HG03066 (cell line): ENCODE measurements at regions not wholly inside any gene's neighbourhood (a gene's known extent, or its start where the extent isn't known, plus 50 kb on each side); places are given as distances from the start of the nearest gene placed in this dataset.
A peak's percentile ranks its signal among the peaks of the same experiment; 100 is the strongest.

Experiments used
- ATAC-seq: cut with Tn5 transposase; IDR thresholded peaks from one replicate; pipeline ENCODE4 v1.9.1; 2021; ENCODE audit warnings: low read depth; ENCODE audit not compliant: unreplicated experiment

DNA sequence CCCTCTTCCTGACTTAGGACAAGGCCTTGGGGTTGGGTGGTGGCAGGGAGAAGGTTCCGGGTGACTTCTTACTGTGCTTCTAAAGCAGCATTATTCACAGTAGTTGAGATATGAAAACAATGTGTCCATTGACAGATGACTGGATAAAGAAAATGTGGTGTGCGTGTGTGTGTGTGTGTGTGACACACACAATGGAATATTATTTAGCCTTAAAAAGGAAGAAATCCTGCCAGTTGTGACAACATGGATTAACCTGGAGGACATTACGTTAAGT is 128.1 kb upstream of the RASGRP1 start:
- no peak for ATAC-seq

DNA sequence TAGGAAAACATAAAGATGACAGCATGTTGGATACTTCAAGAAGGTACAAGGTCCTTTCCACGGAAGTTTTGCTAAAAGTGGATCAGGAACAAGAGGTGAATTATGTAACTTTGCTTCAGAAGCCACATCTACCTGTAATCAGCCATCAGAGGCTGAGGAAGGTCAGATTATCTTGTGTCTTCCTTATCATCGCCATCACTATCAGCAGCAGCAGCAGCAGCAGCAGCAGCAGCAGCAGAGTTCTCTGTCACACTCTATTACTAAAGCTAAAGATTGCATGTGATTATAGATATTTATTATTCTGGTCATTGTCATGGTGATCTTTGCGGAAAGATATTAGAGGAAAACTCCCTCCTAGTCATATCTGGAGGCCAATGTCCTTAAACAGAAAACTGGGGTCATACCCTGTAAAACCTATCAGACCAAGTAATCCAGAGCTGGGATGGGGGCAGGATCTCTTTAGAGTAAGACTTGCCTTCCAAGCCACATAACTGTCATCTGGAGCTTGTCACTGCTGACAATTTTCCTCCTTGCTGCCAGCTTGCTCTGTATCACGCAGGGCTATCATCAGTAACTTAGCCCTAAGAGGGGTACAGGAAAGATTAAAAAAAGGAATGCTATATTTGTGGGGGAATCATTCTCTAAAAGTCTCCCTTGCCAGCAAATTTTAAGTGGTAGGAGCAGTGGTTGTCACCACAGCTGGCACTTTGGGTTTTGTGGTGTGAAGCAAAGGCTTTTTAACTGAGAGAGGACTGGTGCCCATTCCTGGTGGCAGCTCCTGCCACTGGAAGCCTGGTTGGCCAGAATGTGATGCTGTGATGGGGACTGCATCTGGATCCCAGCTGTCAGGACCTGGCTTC is 130.9 kb upstream of the RASGRP1 start:
- ATAC-seq, result no peak

DNA sequence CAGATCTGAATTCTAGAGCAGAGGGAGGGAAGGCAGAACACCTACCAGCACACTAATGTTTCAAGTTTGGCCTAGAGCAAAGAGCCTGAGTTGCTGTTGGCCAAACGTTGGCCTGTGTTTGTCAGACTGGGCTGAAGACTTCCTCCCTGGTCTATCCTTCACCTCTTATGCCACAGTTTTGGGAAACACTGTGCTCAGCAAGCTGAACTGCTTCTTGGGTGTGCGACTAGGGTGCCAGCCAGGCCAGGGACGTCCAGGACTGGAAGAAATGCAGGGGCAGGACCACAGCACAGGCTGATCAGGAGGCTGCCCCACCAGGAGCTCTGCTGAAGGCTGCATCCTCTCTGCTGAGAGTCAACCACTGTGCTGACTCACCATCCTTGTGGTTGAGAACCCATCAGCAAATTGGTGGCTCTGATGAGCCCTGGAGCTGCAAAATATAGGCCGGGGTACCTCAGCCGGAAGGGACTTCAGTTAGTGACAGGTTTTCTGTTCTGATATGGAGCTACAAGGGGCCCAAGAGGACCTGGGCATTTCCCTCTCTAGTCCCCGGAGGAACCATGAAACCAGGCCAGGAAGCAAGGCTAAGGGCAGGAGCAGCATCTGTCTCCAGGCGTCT is 131.6 kb upstream of the RASGRP1 start:
- peak; percentile 50 for ATAC-seq

DNA sequence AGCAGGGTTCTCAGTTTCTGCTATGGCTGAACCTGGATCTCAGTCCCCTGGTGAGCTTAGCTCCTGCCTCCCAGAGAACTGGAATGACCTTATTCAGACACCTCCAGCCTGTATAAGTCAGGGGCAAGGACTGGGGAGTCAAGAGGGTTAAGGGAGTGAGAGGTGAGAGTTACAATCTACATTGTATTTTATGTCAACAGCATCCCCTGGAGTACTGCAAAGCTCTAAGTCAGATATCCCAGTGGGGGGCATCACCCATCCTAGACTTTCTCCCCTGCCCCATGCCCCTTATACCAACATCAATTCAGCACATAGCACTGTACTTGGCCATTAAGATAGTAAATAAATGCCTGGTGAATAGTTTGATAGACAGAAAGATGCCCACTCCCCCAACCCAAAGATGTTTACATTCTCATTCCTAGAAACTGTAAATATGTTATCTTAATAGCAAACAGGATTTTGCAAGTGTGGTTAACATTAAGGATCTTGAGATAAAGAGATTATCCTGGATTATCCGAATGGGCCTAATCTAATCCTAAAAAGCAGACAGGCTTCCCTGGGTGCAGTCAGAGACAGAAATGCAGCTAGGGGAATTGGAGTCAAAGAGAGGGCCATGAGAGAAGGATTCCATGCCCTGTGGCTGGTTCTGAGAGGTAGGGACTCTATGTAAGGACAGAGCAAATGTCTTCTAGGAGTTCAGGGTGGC is 132.3 kb upstream of the RASGRP1 start:
- no peak for ATAC-seq

DNA sequence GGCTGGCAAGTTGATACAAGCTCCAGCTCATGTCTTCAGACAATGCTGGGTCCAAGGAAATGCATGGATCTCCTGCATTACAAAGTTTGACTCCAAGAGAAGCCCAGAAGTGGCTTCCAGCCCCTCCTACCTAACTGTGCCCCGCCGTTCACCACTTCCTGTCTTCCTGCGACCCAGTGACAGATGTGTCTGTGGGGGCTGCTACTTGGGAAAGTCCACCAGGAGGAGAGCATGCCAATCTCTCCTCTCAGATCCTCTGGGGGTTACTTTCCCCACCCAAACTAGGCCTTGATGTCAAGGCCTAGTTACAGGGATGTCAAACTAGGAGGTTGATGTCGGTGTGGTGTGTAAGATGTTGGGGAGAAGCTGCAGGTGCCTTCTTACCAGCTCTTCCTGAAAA is 133.6 kb upstream of the RASGRP1 start:
- ATAC-seq, result no peak

DNA sequence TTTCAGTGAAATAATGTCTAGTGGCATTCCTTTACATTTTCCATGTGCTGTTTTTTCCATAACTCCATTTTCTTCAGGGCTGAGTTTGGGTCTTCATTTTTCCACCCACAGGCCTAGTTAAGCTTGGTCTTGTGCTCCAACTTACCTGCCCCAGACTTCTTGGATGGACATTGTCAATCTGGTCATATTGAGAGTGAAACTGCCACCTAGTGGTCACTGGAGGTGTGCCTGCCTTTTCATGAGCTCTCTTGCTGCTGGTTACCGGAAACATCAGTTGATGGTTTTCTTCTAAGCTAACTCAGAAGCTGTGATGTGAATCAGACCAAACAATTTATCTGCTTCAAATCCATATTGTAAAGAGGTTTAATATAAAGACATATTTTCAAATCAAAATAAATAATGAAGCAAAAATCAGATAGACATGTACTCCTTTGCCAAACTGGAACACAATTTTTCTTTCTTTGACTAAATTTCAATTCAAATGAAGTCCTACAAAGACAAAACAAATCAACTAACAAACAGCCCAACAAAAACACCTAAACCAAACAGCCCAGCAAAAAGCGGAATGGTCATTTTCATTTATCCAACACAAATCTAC is 135.1 kb upstream of the RASGRP1 start:
- ATAC-seq, result peak; percentile 53

DNA sequence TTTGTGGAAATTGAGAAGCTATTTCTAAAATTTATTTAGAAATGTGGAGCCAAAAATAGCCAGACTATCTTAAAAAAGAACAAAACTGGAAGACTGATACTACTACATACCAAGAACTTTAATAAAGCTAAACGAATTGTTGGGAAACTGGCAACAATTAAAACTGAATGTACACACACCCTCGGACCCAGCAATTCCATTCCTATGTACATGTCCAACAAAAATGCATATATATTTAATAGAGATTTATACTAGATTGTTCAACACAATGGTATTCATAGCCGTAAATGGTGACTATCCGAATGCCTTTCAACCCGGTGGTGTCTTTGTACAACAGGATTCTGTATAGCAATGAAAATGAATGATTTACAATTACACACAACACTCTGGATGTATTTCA is 136.5 kb upstream of the RASGRP1 start:
- ATAC-seq, result no peak

DNA sequence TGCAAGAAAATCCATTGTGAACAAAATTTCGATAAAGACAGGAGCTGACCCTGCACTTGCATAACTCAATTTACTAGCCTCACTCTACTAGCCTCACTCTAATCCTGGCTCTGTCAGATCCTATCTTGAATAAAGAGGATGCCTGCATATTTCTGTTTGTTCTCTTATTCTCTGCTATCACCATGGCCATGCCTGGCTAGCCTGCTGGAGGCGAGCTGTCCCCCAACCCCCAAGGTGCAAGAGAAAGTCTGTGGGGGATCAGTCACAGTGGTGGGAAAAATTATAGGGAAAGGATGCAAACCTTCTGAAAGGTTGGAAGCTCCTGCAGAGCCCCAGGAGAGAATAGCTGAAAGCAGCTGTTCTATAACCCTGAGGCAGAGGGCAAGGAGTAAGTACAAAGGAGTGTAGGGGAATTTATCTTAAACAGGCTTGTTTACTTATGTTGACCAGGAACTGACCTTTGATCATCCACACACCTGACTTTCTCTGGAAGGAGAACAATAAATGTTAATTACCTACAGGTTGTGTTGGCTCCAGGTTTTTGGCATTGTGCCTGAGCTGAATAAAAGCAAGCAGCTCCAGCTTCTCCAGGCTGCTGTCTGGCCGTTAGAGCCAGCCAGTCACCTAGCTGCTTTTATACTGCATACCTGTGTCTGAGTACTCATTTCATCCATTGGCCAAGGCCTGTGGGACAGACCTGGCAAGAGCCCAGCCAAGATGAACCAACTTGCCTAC is 137.7 kb upstream of the RASGRP1 start:
- no peak for ATAC-seq

DNA sequence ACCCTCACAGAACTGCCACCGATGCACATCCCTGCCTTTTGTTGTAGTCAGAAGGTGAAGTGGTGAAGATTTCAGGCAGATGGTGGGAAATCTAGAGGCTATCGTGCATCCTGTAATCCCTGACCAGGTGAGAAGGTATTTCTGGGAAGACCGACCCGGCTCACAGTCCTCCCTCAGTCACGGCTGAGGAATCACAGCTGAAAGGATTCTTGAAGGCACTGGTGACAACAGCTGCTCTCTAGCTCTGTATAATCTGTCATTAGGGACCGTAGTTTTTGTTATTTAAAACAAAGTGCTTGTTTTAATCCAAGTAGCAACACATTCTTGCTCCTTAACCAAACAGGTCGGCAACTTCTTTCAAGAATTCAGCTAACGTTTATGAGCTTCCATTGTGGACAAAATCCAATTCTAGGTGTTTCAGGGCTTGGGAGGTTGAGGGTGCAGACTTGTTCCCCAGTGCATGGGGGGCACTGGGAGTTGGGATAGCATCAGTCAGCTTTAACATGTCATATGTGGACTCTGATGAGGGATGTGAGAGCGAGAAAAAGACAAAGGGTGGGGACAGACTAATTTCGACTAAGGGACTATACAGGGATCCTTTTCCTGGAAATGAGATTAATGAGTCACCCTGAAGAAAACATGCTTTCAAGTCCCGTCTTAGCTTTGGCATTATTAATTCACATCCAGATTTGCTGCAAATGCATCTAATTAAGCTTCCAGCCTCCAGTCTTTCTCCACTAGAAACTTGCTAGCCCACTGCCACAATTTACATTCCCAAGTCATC is 141.0 kb upstream of the RASGRP1 start:
- ATAC-seq, result no peak

DNA sequence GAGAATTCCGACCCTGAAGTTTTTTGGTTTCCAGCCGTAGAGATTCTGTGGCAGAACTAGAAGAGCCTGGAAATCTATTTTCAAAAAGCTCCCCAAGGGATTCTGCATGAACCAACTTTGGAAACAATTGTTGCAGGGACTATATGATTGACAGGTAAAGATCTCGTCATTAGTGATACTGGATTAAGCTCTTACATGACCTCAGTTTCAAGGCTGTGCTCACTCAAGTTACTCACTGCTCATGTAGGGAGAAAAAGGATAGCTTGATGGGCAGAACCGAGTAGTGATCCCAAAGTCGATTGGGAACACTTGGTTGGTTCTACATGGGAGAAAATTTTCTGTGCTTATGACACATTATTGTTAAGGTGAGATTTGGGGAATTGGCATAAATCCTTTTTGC is 142.3 kb upstream of the RASGRP1 start:
- no peak for ATAC-seq

DNA sequence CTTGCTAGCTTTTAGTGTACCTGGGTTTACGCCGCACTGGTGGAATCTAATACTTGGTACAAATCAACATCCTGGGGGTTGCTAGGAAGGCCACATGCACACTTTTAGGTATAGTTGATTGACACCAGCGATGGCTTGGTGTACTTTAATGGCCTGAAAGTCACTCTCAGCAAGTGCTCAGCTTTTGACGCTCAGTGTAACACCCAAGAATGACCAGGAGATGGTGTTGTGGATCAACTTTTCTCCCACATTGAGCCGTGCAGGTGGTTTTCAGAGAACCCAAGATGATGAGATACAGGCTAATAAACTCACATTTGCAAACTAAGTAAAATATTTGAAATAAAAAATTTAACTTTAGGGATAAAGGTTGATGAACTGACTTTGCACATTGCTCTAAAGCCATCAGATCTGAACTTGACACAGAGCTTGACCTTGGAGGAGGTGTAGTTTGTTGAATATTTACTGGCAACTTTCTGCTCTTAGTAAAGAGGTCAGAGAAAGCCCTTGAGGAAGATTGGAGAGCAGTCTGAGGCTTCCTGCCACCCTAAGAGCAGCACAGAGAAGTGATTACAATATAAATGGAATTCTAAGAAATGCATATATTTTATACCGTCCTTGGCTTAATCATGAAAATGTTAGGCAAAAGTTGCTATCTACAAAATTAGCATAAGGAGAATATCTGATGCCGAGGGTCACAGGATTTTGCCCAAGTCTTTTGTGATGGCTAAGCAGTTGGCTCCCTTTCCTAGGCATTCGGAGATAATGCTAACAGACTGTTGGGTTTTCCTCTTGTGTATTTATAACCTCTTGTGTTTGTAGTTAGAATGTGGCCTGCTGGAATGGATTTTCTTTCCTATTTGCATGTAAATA is 143.4 kb upstream of the RASGRP1 start:
- peak; percentile 73 for ATAC-seq

DNA sequence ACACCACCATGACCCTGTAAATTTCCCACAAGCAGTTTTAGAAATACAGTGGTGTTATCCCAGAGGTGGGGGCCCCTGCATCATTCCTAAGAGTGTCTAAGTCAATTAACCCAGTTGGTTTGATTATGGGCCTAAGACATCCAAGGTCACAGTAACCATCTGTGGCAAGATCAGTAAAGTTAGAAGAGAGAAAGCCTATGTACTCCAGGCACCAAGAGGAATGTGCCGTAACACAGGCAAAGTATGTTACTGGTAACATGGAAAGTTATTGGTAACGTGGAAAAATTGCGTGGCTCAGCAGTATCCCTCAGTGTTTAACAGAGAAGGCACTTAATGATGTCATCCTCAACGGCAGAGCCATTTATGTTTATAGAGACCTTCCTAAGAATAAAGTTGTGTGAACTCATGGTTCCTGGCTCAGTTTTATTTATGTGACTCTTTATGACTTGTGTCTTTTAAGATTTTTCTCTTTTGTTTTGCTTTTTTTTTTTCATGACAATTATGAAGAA is 144.1 kb upstream of the RASGRP1 start:
- no peak for ATAC-seq

DNA sequence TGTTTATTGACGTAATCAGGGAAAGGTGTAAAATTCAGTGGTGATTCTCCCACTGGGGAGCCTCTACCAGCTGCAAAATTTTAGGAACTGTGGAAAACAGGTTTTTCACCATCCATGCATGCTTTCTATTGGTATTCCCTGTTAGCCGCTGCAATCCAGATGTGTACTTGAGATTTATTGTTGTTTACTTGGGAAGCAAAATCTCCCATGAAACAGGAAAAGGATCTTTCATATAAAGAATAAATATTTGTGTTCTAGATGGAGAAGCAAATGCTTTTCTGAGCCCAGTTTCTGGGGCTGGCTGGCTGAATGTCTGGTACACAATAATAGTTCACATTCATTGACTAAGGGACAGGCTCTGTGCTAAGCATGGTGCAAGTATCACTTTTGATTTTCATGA is 144.6 kb upstream of the RASGRP1 start:
- no peak for ATAC-seq

DNA sequence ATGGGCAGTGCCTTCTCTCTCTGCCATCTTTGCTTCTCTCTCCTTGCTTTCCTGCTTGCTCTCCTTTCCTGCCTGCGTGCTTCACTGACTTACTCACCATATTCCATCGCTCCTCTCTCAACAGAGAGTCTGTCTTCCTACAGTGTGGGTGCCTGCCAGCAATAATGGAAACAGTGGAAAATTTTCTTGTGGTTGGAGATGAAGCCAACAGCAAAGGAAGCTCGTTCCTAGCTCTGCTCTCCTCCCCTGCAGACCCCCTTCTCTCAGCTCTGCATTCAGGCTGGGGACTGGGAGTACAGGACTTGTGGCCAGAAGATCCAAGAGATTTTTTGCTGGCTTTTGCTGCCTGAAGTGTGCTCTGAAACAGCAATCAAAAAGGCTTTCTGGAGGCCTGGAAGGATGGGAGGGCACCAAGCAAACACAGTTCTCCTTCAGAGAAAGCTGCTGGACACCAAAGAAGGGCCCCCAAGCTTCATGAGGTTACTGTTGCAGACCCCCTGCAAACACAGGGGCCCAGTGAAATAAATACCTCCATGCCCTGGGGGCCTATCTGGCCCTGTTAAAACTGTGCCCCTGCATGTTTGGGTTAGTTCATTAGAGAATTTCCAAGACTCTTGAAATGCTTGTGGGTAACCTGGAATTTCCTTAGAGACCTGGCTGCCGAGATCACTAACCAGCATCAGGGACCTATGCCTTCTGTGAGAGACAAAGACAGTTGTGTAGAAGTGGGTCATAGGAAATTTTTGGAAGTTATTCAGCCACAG is 149.9 kb upstream of the RASGRP1 start:
- ATAC-seq, result no peak

DNA sequence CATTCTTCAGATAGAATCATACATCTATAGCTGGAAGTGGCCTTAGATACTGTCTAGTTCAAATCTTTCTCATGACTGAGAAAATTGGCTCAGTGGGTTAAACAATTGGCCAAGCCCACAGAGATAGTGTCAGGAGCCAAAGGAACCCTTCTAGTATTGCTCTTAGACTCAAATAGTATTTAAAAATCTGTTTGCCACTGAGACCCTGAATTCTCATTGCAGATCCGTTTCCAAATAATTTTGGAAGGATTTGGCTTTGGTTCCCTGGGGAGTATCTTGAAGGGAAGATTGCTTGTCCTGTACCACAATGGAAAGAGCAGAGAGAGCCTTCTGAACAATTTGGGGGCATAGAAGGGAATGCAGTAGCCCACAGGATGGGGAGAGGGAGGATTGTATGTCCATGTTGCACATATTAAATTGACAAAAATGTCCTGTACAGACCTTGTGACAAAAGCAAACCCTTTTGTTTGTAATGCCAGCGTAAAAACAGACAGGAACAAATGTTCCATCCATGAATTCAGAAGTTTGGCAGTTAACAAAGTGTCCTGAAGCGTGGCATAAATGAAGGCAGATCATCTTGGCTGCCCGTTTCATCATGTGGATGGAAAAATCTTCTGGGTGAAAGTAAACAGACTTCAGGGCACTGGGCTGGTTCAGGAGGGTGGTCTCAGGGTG is 156.4 kb upstream of the RASGRP1 start:
- ATAC-seq, result no peak

DNA sequence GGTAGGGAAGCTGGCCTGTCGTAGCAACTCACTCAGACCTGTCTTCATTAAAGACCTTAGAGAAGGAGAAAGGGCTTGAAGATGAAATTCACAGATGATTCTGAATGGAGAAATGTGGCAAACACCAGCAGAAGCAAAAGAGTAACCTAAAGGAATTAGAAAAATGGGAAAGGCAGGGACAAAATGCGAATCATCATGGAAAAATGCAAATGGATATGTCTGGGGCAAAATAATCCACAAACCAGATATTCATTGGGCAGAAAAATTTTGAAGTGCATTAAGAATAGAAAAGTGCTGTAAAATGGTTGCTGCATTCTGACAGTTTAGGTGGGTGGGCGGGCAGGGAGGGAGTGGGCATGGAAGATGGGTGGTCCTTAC is 156.9 kb upstream of the RASGRP1 start:
- ATAC-seq, result no peak

DNA sequence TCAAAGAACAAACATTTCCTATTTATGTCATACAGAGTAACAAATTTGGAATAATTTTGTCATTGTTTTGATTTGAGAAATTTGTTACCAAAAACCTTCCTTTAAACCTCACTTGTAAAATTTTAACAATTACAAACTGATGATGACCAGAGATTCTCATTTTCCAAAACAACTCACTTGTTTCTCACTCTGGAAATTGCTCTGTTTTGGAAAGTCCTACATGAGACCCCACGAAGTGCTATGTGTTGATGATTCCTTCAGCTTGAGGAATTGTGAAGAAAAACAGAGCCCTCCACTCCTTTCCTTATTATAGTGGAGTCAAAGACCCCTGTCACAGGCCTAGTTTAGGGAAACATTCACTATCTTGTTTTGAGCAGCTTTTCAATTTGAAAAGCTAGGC is 157.6 kb upstream of the RASGRP1 start:
- ATAC-seq, result no peak

DNA sequence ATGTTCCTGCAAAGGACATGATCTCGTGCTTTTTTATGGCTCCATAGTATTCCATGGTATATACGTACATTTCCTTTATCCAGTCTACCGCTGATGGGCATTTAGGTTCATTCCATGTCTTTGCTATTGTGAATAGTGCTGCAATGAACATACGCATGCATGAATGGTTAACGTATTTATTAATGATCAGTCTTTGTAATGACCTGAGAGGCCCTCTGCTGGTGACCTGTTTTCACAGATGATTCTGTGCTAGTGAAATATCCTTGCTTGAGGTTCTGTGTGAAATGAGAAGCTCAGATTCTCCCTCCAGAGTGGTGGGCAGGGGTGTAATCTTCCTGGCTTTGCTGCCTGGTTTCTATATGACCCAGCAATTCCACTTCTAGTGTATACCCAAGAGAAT is 160.2 kb upstream of the RASGRP1 start:
- no peak for ATAC-seq
